CD4-positive, alpha-beta T cell treated with Interleukin-2 at 100 ng/mL for 4 hours (primary cell): ENCODE measurements at regions not wholly inside any gene's neighbourhood (a gene's known extent, or its start where the extent isn't known, plus 50 kb on each side); places are given as distances from the start of the nearest gene placed in this dataset.
"Not testable (repeated sequence)": the region's sequence is repeated elsewhere in the genome, so short reads cannot be mapped to it uniquely, and the experiment has no call there.

Experiments used
- DNase-seq: peaks from one replicate; pipeline ENCODE4 v3.0.0-alpha.2; 2020; ENCODE audit warnings: low spot score

DNA sequence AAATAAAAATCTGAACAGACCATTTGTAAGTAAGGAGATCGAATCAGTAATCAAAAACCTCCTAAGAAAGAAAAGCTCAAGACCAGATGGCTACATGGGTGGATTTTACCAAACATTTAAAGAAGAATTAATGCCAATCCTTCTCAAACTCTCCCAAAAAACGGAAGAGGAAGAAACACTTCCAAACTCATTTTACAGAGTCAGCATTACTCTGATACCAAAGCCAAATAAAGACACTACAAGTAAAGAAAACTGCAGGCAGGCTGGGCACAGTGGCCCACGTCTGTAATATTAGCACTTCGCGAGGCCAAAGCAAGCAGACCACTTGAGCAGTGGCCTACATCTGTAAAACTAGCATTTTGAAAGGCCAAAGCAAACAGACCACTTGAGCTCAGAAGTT, 159.8 kb downstream of the DPY19L2 start:
- DNase-seq = no peak

DNA sequence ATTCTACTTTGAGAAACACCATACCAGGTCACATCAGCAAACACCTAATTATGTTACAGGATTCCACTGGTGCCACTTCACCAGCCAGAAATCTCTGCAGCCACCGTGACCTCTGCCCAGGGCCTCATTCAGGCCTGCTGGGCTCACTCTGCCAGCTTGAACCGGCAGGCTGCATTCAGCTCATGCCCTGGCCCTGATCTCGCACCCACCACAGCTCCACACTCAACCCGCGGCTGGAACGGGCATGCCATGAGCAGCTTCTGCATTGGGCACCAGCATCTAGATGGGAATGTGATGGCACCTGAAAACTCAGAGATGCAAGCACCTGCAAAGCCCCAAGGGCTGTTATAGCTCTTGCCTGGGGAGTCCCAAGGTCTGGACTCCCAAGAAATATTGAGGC, 168.7 kb downstream of the DPY19L2 start:
- DNase-seq = no peak

GRCh38 chr12:63498239-63498638, 170.1 kb downstream of the DPY19L2 start:
- no peak for DNase-seq

DNA sequence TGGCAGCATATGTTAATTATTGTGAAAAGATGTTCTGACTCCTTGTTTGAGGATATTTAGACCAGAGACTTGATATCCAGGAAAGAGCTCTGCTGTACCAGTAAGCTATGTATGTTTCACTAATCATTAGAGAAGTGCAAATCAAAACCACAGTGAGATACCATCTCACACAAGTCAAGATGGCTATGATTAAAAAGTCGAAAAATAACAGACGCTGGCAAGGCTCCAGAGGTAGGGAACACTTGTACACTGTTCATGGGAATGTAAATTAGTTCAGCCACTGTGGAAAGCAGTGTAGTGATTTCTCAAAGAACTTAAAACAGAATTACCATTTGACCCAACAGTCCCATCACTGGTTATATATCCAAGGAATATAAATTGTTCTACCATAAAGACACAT, 171.6 kb downstream of the DPY19L2 start:
- DNase-seq = no peak

GRCh38 chr12:63495974-63496373, 172.3 kb downstream of the DPY19L2 start:
- no peak for DNase-seq

GRCh38 chr12:63493357-63493756, 174.9 kb downstream of the DPY19L2 start:
- not testable (repeated sequence) for DNase-seq

DNA sequence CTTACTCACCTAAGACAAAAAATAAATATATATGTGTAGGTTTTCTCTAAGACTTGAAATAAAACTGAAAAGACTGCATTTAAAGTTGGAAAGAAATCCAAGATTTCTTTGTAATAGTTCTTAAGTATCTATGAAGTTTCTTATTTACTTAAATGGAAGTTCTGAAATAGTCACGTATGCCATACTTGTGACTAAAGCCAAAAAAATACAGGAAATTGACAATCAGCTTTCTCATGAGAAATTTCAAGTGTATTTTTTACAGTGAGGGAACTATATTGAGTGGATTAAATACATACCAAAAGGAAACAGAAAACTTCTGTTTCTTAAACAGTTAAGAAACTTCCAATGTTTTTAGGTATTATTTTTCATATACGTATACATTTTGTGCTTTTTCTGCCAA, 188.1 kb downstream of the DPY19L2 start:
- DNase-seq = no peak

GRCh38 chr12:63470161-63470560, 198.1 kb downstream of the DPY19L2 start:
- DNase-seq = no peak

GRCh38 chr12:63467951-63468350, 200.3 kb downstream of the DPY19L2 start:
- DNase-seq = no peak

- DNase-seq = no peak
These were observed 210.4 kb downstream of the DPY19L2 start for GRCh38 chr12:63457857-63458256.

GRCh38 chr12:63457428-63457827, 210.9 kb downstream of the DPY19L2 start:
- no peak for DNase-seq

- no peak for DNase-seq
These were observed 217.5 kb downstream of the DPY19L2 start for GRCh38 chr12:63450816-63451215.

- no peak for DNase-seq
These were observed 218.0 kb downstream of the DPY19L2 start for GRCh38 chr12:63450334-63450733.

- DNase-seq = no peak
These were observed 222.9 kb downstream of the DPY19L2 start for GRCh38 chr12:63445224-63445880.

- DNase-seq = no peak
These were observed 228.2 kb downstream of the DPY19L2 start for GRCh38 chr12:63440048-63440447.

GRCh38 chr12:63434384-63434783, 233.9 kb downstream of the DPY19L2 start:
- not testable (repeated sequence) for DNase-seq

GRCh38 chr12:63427969-63428368, 240.3 kb downstream of the DPY19L2 start:
- not testable (repeated sequence) for DNase-seq

DNA sequence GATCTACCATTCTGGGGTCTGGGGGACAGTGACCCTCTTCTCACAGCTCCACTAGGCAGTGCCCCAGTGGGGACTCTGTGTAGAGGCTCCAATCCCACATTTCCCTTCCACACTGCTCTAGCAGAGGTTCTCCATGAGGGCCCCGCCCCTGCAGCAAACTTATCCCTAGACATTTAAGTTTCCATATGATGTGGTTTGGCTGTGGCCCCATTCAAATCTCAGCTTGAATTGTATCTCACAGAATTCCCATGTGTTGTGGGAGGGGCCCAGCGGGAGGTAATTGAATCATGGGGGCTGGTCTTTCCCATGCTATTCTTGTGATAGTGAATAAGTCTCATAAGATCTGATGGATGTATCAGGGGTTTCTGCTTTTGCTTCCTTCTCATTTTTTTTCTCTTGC, 241.3 kb downstream of the DPY19L2 start:
- not testable (repeated sequence) for DNase-seq

- DNase-seq = no peak
These were observed 243.6 kb downstream of the DPY19L2 start for GRCh38 chr12:63424671-63425070.

GRCh38 chr12:63423839-63424238, 244.5 kb downstream of the DPY19L2 start:
- DNase-seq = no peak

GRCh38 chr12:63420206-63420644, 248.1 kb downstream of the DPY19L2 start:
- peak; percentile 23 for DNase-seq

DNA sequence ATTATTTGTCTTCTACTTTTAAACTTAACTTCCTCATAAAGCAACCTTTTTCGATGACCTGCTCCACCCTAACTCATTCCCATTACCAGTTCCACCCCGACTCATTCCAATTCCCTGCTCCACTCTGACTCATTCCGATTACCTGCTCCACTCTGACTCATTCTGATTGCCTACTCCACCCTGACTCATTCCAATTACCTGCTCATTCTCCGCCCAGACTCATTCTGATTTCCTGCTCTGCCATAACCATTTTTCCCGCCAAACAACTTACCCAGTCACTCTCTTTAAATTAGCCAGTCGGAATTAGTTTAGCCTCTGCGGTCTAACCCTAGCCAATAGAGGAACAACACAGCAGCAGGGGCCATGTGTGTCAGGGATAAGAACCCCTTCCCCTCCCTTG, 249.1 kb downstream of the DPY19L2 start:
- no peak for DNase-seq

DNA sequence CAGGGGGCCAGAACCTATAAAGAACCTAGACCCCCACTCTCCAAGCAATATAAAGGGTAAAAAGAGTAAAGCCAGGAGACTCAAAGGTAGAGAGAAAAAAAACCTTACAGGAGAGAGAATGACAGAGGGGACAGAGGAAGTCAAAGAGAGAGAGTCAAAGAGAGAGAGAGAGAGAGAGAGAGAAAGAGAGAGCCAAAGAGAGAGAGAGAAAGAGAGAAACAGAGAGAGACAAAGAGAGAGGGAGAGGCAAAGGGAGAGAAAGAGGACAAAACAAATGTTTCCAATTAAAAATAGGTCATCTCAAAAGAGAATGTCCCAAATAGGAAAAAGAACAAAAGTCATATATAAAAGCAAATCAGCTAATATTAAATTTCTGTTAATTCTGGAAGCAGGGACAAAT, 251.5 kb downstream of the DPY19L2 start:
- DNase-seq = no peak

- no peak for DNase-seq
These were observed 252.9 kb downstream of the DPY19L2 start for GRCh38 chr12:63415357-63415756.
